Activated CD8-positive, alpha-beta memory T cell treated with anti-CD3 and anti-CD28 coated beads, Interleukin-2, amount 50 U/mL, for 1 hour (primary cell): ENCODE measurements at regions not wholly inside any gene's neighbourhood (a gene's known extent, or its start where the extent isn't known, plus 50 kb on each side); places are given as distances from the start of the nearest gene placed in this dataset.

ENCODE experiments used
- DNase-seq: peaks from one replicate; pipeline ENCODE4 v3.0.0-alpha.2; 2020; ENCODE audit errors: extremely low read depth

- no peak for DNase-seq
Observed at GRCh38 chr10:63744060-63744941, 223.1 kb downstream of the REEP3 start.

- no peak for DNase-seq
Observed at GRCh38 chr10:63749915-63750314, 228.7 kb downstream of the REEP3 start.

- no peak for DNase-seq
Observed at GRCh38 chr10:63751836-63752235, 230.6 kb downstream of the REEP3 start.

GRCh38 chr10:63752318-63752717, 231.1 kb downstream of the REEP3 start:
- no peak for DNase-seq

DNA sequence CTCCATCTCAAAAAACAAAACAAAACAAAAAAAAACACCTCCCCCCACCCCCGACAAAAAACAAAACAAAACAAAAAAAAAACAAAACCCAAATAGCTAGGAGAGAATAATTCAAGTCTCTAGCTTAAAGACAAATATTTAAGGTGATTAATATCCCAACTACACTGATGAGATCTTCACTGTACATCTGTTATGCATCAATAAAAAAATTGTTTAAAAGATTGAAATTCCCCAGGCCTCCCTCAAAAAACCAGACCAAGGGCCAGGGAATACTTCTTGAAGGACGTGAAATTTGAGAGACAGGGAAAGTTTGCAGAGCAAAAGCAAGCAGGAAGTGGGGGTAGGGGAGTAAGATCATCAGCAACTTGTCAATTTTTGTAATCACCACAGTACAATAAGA, 232.6 kb downstream of the REEP3 start:
- no peak for DNase-seq

- DNase-seq: no peak
Observed at GRCh38 chr10:63755441-63755840, 234.2 kb downstream of the REEP3 start.

GRCh38 chr10:63757067-63757466, 235.9 kb downstream of the REEP3 start:
- no peak for DNase-seq

DNA sequence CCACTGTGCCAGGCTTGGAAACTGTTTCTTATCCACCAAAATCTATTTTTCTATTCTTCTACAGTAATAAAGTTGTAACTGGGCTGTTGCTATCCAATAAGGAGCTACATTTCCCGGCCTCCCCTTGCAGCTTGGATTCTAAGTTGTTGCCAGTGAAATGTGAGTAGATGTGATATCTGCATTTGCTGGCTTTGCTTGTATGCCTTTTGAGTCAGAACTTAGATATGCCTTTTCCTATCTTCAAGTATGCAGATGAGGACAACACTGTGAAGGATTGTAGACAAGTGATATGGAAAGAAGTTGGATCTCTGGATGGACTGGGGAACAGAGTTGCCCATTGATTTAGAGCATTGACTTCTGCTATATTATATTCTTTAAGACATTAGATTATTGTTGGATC, 236.9 kb downstream of the REEP3 start:
- DNase-seq: no peak

DNA sequence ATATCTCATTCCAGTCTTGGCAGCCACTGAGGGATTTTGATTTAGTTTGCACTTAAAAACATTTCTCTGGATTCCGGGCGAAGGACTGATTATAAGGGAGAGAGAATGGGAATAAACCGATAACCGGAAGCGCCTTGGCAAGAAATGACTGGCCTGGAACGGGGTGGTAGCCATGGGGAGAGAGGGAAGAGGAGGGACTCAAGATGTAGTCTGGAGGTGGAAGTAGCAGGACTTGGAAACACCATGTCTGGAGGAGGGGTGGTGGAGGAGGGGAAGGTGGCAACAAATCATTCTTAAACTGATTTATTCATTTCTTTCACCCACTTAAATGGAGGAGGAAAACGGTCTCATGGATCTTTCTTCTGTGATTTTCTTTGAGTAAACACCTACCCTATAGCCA, 238.1 kb downstream of the REEP3 start:
- no peak for DNase-seq

DNA sequence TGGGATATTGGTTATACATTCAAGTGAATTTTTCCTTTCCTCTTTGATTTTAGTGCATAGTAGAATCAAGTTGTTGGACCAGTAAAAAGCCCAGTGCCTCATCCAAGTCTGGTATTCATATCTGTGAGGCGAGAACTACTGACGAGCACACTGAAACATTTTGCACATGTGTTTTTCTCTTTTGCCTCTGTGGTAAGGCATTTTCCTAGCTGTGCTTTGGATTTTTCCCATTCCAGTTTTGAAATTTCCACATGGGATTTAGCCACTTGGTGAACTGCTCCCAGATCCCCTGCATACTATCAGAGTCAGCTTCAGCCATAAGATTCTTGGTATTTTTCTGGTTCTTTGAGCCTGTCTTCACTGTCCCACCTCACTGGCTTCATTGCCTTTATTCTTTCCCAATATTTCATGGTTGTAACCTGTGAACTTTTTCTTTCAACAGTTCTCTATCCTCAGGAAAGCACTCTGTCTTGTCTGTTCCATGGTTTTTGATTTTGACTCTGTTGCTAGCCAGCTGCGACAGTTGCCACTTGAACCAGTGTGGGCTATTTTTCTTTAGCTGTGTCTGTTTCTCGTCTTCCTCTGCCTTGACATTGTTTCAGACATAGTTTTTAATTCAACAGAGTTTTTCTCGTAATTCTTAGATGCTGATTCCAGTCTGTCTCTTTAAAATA, 239.0 kb downstream of the REEP3 start:
- no peak for DNase-seq

- no peak for DNase-seq
Observed at GRCh38 chr10:63760708-63761047, 239.5 kb downstream of the REEP3 start.

GRCh38 chr10:63761243-63761642, 240.0 kb downstream of the REEP3 start:
- no peak for DNase-seq

- DNase-seq: no peak
Observed at GRCh38 chr10:63763744-63764143, 242.5 kb downstream of the REEP3 start.

DNA sequence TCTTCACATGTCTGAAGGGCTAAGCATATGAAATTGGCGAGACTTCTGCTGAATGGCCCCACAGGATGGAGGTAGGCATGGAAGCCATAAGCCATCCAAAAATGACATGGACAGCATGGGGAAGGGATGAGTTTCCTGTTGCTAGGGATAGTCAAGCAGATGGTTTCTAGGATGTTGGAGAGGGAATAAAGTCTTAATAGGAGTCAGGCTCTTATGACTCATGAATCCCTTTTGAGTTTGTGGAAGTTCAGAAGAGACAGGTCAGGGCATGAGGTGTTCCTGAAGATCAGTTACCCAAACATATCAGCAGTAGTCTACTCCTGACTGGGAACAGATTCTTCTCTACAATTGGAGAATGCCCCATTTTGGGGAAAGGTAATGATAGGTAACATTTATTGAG, 243.9 kb downstream of the REEP3 start:
- no peak for DNase-seq

- DNase-seq: no peak
Observed at GRCh38 chr10:63766745-63767137, 245.5 kb downstream of the REEP3 start.

DNA sequence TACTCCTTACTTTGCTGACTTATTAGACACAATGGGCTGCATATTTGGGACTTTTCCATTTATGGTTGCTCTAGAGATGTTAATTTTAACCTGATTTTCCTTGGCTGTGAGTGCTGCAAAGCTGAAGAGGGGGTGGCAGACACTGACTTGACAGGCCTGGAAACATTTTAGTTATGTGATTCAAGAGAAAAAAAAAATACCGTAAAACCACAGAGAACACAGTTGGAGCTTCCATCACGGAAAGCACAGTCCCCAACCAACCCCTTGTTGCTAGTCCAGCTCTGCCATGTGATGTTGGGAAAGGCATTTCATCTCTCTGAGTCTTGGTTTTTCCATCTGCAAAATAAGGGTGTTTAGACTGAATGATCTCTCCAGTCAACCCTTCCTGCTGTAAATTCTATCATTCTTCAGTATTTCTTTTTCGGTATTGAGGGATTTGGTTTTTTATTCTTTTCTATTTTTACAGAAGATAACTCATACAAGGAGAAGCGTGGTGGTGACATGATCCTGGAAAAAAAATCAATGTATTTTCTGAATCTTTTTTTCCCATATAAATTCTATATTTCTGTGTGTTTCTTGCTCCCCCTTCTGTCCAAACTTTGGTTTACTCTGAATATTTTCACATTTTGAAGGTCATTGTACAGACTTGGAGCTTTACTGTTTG, 246.1 kb downstream of the REEP3 start:
- no peak for DNase-seq

- DNase-seq: no peak
Observed at GRCh38 chr10:63769367-63769766, 248.2 kb downstream of the REEP3 start.

GRCh38 chr10:63770523-63770922, 249.3 kb downstream of the REEP3 start:
- no peak for DNase-seq

DNA sequence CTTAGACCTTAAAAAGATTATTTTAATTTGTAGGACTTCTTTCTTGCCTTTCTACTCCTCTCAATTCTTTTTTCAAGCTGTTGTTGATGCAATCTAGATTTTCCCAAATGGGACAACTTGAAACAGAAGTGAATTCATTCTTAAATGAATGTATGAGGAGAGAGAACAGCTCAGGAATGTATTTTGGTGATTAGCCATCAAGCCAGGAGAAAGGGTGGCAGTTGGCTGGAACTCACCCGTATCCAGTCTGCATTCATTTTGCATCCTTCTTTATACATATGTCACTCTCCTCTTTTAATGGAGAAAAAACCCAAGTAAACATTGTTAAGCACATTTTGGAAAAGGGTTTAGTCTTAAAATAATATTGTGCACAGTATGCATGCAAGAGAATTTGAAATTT, 251.3 kb downstream of the REEP3 start:
- DNase-seq: no peak

GRCh38 chr10:63773106-63773505, 251.9 kb downstream of the REEP3 start:
- no peak for DNase-seq

DNA sequence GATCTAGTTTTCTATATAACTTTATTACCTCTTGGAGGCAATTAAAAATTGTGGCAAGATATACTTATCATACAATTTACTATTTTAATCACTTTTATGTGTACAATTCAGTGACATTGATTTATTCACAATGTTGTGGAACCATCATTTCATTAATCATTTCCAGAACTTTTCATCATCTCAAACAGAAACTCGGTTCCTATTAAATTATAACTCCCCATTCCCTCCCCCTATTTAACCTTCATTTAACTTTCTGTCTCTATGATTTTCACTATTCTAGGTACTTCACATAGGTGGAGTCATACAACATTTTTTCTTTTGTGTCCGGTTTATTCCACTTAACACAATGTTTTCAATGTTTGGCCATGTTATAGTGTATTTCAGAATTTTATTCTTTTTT, 252.8 kb downstream of the REEP3 start:
- DNase-seq: no peak

DNA sequence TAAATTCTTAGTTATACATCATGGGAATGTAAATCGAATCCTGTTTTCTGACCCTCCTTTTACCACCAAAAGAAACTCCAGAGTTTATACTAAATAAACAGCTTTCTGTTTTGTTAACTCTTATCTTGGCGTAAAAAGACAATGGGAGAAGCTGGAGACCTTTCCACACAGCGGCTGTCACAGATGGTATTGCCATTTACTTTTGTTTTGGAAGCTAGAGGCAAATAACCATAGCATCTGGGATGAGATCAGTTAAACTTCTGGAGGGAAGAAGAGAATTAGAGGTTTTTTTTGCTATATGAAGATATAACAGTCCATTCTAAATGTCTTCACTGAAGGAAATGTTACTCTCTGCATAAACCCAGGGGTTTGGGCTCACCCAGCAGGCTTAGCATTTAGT, 258.9 kb downstream of the REEP3 start:
- DNase-seq: no peak

GRCh38 chr10:63781226-63781625, 260.0 kb downstream of the REEP3 start:
- DNase-seq: no peak
